IPS-NIHi11 (cell line): ENCODE measurements at regions not wholly inside any gene's neighbourhood (a gene's known extent, or its start where the extent isn't known, plus 50 kb on each side); places are given as distances from the start of the nearest gene placed in this dataset.

Source experiments
- DNase-seq: peaks from one replicate; pipeline ENCODE4 v3.0.0; 2012; ENCODE audit warnings: mixed read lengths, low spot score

DNA sequence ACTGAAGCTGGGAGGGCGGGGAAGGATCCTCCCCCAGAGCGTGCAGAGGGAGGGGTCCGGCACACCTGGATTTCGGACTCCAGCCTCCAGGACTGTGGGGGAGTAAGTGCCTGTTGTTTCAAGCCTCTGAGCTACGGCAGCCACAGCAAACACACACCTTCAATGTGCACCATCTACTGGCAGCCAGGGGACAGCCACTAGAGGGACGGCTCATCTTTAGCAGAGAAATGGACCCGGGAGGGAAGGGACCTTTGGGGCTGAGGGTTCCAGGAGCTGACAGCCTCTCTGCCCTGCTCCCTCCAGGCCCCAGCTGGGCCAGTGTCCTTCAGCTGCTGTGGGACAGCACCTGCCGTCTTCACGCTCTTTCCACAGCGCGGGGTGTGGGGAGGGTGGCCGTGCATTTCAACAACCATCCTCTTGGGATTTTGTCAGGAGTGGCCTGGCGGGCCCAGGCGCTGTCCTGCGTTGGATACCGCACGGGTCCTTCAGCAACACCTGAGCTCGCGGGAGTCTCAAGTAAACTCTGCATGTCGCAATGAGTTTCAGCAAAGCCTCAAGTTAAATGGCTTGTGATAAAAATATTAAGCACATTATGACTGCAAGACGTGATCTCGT lies 209.2 kb upstream of the C14orf180 start:
- DNase-seq: peak; percentile 79

- no peak for DNase-seq
Measured at GRCh38 chr14:104371031-104371430, 208.5 kb upstream of the C14orf180 start.

DNA sequence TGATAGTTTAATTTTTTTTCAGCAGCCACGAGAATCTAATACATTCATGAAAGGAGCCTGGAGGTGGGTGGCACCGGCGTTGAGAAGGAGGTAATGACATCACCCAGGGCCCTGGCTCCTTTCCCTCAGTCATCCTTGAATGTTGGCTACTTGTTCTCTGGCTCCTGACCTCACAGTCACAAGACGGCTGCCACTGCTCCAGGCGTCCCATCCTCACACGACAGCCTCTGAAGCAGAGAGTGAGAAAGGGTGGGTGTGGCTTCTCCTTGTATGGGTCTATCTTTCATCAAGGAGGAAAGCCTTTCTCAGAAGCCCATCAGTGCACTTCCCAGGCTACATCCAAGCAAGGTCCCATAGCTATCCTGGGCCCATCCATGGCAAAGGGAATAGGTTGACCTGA lies 207.6 kb upstream of the C14orf180 start:
- no peak for DNase-seq

DNA sequence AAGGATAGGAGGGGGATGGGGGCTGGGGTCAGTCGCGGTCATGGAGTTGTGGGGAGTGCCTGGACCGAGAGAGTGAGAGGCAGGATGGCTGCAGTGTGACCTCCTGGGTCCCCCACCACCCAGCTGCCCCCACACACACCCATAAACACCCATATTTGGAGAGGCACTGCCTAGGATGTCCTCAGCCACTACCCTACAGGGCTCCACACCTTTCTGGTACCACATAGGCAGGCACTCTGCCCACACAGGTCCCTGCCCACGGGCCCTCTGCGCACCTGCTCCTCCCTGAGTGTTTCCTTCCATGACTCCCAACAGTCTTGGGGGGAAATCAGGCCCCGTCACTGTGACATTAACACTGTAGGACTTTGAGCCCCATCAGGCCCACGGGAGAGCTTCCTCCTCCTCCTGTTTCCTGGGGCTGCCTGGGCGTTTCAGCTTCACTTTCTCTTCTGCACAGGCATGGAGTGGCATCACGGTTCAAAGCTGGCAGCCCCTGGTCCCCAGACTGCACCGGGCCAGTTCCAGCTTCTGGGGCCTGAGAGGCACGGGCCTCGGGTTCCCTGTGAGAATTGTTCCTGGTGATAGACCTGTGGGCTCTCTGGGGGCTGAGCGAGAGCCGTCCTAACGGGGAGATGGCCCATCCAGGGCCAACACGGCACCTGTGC lies 207.0 kb upstream of the C14orf180 start:
- DNase-seq: no peak

DNA sequence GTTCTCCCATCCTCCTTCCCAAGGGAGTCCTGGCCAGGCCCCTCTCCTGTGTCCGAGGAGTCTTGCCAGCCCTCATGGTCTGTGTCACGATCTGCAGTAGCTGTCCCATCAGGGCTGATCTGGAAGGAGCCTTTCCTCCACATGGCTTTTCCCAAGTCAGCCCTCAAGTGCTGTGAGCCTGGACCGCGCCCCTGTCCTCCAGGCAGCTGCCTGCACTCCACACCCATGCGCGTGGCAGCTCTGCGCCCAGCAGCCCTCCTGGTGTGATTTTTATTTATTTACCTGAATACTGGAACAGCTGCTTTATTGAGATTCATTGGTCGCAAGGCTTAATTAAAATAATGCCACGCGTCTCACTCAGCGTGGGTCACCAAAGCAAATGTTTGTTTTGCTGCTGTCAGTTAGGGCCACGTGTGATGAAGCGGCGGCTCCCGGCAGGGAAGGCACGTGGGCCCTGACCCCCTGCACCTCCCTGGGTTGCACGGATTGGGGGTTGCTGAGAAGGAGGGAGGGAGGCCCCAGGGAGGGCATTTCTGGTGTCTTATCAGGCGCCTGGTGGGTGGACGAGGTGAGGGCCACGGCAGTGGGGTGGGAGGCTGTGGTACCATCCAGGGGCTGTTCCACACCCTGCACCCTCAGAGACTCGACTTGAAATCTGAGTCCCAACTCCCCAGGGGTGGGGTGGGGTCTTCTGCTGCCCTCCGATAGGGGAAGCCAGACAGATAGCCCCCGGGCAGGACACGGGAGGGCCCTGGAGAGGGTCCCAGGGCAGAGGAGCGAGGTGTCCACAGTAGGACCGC lies 206.3 kb upstream of the C14orf180 start:
- DNase-seq: no peak

DNA sequence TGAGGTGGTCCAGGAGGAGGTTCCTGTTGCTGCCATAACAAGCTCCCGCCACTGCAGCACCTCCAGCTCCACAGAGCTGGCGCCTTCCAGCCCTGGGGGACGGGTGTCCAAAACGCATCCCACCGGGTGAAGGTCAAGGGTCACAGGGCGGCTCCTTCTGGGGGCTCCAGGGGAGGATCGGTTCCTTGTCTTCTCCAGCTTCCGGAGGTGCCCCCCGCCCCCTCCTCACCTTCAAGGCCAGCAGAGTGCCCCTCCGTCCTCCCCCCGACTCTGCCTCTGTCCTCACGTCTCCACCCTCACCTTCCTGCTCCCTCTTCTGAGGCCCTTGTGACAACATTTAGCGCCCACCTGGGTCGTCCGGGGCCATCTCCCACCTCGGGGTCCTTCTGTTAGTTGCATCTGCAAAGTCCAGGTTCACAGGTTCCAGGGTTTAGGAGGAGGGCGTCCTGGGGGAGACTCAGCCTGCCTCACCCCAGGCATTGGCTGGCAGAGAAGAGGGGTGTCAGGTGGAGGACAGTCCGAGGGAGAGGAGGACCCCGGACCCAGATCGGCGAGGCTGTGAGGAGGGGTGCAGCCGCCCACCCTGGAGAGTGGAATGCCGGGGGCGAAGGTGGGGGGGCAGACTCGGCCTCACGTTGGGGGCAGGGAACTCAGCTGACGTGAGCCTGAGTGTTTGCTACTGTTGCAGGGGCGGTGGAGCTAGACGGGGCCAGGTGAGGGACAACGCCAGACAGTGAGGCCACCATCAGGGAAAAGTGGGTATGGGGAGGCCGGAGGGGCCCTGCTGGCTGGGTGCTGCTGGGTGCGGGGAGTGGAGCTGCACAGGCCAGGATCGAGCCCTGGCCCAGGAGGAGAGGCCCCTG lies 205.5 kb upstream of the C14orf180 start:
- no peak for DNase-seq

GRCh38 chr14:104374718-104375080 lies 204.9 kb upstream of the C14orf180 start:
- DNase-seq: no peak

GRCh38 chr14:104375551-104376201 lies 203.9 kb upstream of the C14orf180 start:
- DNase-seq: no peak

DNA sequence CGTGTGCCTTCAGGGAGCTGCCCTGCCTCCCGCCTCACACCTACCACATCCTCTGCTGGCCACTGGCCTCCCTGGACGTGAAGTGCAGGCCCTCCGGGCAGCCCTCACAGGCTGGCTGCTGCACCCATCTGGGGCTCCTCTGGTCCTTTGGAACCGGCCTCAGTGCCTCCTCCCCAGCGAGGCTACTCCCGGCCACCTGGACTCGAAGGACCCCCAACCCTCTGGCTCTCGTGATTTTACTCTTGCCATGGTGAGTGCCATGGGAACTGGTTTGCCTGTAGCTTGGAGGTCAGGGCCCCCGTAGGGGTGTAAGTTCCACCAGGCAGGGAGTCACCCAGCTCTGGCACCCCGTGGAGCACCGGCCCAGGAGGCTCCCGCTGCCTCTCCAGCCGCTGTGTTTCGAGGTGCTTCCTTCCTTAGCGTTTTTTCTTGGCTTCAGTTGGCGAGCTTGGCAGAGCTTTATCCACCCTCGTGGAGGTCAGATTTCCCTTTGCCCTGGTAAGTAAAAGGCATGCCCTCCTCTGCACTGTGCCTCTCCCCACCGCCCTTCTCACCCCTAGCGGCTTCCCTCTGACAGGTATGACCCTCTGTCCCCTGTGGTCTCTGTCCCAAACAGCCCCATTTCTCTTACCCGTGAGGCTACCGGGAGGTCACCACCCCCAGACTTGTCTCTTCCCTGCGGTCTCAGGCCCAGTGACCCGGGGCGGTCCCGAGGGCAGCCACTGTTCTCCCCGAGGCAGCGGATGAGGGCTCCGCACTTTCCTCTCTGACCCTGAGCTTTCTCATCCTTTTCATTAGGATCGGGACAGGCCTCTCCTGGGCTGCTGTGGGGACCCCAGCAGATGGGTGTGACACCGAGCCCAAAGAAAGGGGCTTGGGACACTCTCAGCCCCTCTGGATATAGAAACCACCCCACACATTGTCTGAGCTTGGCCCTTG lies 203.1 kb upstream of the C14orf180 start:
- no peak for DNase-seq

GRCh38 chr14:104377256-104377655 lies 202.3 kb upstream of the C14orf180 start:
- no peak for DNase-seq

- no peak for DNase-seq
Measured at GRCh38 chr14:104378698-104379113, 200.9 kb upstream of the C14orf180 start.

DNA sequence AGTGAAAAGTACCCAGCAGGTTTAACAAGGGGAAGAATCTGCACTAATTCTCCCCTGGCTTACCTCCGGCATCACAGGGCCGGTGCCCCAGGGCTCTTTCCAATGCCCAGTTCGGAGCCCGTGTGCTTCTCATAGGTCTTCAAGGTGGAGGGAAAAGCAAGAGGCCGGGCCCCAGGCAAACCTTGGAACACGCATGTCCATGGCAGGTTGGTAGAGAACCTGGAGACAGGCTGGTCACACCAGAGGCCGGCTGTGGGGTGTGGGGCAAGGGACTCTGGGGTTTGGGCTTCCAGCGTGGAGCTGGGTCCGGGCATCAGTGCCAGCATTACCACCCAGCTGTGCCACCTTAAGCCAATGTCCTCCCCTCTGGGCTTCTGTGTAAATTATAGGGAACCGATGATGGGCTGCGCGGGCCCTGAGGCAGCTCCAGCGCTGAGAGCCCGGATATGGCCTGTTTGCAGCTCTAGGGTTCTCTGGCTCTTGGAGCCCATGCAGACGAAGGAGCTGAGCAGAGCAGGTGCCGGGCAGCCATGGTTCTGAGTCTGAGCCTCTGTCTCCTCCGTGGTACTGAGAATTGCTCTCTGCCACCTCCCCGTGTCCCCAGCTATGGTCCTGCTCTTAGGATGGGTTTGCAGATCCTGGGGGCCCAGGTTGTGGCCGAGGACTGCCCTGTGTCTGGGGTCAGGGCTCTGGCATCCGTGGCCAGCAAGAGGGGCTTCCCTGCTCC lies 197.0 kb upstream of the C14orf180 start:
- no peak for DNase-seq

DNA sequence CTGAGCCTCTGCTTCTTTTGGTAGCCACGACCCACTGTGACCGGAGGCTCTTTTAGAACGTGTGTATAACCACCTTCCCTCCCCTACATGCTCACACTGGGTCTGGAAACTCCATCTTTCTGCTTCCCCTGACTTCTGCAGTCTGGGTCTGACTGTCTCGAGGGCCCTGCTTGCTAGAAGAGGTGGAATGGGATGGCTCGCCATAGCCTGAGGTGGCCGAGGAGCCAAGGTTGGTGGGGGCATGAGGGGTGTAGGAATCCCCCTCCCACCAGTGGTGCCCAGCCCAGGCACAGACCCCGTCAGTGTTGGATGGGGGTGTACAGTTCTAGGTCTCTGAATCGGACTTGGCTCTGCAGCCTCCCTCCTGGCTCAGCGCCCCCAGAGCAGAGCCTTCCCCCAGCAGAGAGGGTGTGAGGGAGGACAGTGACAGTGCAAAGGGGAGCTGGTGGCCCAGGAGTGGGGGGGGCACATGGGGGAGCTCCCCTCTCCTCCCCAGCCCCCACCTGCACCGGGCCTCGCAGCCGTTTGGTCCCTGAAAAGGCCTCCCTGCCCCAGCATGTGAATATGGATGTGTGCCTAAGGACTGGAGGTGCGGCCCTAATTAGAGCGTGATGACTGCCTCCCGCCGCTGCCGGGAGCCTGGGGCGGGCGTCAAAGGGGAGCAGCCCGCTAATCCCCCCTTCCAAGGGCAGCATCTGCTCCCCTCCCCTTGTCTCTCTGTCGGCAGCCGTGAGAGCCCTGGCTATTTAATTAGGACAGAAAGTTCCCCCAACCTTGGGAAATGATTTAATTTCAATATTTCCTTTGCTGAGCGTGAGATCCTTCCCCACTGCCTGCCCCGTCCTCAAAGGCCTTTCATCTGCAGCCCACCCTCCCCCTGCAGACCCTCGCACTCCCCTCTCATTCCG lies 196.2 kb upstream of the C14orf180 start:
- DNase-seq: peak; percentile 60

DNA sequence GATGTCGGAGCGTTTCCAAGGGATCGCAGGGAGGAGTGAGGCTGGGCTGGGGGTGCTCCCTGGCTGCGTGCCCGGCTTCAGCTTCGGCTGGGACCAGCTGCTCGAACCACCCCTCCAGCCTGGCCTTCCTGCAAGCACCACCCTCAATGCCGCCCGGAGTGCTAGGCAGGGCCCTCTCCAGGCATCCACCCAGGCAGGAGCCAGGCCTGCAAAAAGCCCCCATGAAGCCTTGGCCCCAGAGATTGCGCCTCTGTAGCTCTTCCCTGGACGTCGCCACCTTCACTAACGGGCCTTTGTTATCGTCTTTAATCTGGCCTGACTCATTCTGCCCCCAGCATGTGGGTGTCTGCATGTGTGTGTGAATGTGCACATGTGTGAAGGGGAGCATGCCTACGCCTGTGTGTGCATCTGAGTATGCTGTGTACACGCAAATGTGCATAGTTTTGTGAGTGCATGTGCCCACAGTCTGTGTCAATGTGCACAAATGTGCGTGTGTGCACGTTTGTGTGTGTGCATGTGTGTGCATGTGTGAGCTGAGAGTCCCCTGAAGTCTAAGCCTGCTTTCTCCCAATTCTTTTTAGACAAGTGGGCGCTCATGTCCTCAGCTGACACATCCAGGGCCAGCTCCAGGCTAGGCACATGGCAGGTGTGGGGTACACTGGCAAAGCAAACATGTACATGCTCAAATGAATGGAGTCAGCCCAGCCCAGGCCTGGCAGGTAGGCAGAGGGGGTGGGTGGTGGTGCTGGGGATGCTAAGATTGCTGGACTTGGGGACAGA lies 195.4 kb upstream of the C14orf180 start:
- DNase-seq: no peak

- no peak for DNase-seq
Measured at GRCh38 chr14:104384776-104385071, 194.8 kb upstream of the C14orf180 start.

DNA sequence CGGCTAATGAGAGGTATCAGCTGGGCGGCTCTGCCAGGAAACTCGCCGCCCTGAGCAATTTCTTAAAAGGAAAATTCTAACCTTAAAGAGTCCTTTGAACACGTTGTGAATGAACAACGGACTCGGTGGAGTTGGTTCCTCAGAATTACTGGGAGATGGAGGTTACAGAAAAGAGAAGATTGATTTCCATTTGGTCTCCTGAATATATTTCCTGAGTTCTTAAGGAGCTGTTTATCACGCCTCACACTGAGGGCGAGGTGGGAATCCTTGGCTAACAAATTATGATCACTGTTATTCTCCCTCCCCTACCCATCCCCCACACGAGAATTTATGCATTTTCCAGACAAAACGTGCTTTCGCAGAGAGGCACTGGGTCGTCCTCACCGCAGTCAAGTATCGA lies 194.5 kb upstream of the C14orf180 start:
- DNase-seq: no peak

DNA sequence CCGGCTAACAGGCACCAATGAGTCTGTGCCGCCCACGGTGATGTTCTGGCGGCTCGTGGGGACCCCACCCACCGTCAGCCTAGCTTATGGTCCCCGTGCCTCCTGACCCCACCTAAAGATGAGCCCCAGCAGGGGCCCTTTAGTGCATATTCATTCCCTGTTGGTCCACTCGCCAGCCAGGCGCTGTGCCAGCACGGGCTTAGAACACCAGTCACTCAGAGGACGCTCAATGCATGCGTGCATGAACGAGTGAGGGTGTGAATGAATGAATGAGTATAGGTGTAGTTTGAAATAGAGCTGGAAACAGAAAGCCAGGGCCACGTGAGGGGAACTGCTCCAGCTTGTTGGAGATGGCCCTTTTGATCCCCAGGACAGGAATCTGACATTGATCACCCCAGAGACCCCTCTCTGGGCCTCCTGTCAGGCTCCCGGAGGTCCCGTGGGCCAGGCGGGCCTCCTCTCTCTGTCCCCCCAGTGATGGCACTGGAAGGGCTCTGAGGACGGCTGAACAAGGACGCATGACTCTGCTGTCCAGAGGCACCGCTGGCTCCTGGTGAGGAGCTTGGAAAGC lies 193.9 kb upstream of the C14orf180 start:
- no peak for DNase-seq
